ENCODE measurements at regions not wholly inside any gene's neighbourhood (a gene's known extent, or its start where the extent isn't known, plus 50 kb on each side); places are given as distances from the start of the nearest gene placed in this dataset.

- no peak for TF ChIP-seq EP300 (IDR thresholded peaks at IDR 0.05)
- TF ChIP-seq CTCF (IDR thresholded peaks at IDR 0.05) = no peak
- TF ChIP-seq POLR2A (IDR thresholded peaks at IDR 0.05) = no peak
- no peak for DNase-seq
- Histone ChIP-seq H3K9me3 (no peaks in the 10 kb centered on the region), H3K36me3 (no peaks in the 10 kb centered on the region), H3K27ac (no peak overlapping the region), H3K4me3 (no peak overlapping the region), H3K4me1 (ENCODE audit: insufficient read depth) (no peaks in the 10 kb centered on the region), H3K27me3 (no peaks in the 10 kb centered on the region)
- intact Hi-C loops (cut with DNase I) = no loop called here
- WGBS, 3 donors = 85 to 89% (median 85%) methylated on average over 13 of the region's 13 CpGs
These were observed 167.8 kb upstream of the MTNR1B start for GRCh38 chr11:92801685-92802084.

GRCh38 chr11:92802644-92803043 lies 166.8 kb upstream of the MTNR1B start:
- TF ChIP-seq POLR2A (IDR thresholded peaks at IDR 0.05) = no peak
- no peak for TF ChIP-seq EP300 (IDR thresholded peaks at IDR 0.05)
- TF ChIP-seq CTCF (IDR thresholded peaks at IDR 0.05) = no peak
- WGBS, 3 donors = 70 to 78% (median 72%) methylated on average over 2 of the region's 2 CpGs
- Histone ChIP-seq H3K36me3 (no peaks in the 10 kb centered on the region), H3K27ac (no peak overlapping the region), H3K27me3 (no peaks in the 10 kb centered on the region), H3K4me3 (no peak overlapping the region), H3K9me3 (no peaks in the 10 kb centered on the region), H3K4me1 (ENCODE audit: insufficient read depth) (no peaks in the 10 kb centered on the region)
- no peak for DNase-seq
- intact Hi-C loops (cut with DNase I) = no loop called here

GRCh38 chr11:92803391-92803790 lies 166.1 kb upstream of the MTNR1B start:
- no peaks in the 10 kb centered on the region for H3K9me3 ChIP-seq
- no peak overlapping the region for H3K4me3 ChIP-seq
- H3K27ac ChIP-seq = no peak overlapping the region
- no peak for TF ChIP-seq EP300 (IDR thresholded peaks at IDR 0.05)
- TF ChIP-seq POLR2A (IDR thresholded peaks at IDR 0.05) = no peak
- no peak for TF ChIP-seq CTCF (IDR thresholded peaks at IDR 0.05)
- no peaks in the 10 kb centered on the region for H3K4me1 ChIP-seq (ENCODE audit: insufficient read depth)
- H3K27me3 ChIP-seq = no peaks in the 10 kb centered on the region
- 87 to 88% (median 88%) methylated on average over 1 of the region's 1 CpG for WGBS, 3 donors
- no peak for DNase-seq
- H3K36me3 ChIP-seq = no peaks in the 10 kb centered on the region
- intact Hi-C loops (cut with DNase I) = no loop called here

GRCh38 chr11:92804388-92804966 lies 165.0 kb upstream of the MTNR1B start:
- Histone ChIP-seq H3K4me3 (no peak overlapping the region), H3K9me3 (no peaks in the 10 kb centered on the region), H3K4me1 (ENCODE audit: insufficient read depth) (no peaks in the 10 kb centered on the region), H3K27ac (no peak overlapping the region), H3K27me3 (no peaks in the 10 kb centered on the region), H3K36me3 (no peaks in the 10 kb centered on the region)
- 48 to 64% (median 50%) methylated on average over 7 of the region's 7 CpGs for WGBS, 3 donors
- TF ChIP-seq EP300 (IDR thresholded peaks at IDR 0.05) = no peak
- no peak for TF ChIP-seq POLR2A (IDR thresholded peaks at IDR 0.05)
- no peak for TF ChIP-seq CTCF (IDR thresholded peaks at IDR 0.05)
- intact Hi-C loops (cut with DNase I) = no loop called here
- DNase-seq = no peak
